SHP77 treated with DMSO at 0.1 percent for 48 hours (cell line): ENCODE measurements at regions not wholly inside any gene's neighbourhood (a gene's known extent, or its start where the extent isn't known, plus 50 kb on each side); places are given as distances from the start of the nearest gene placed in this dataset.

Experiments
- DNase-seq: peaks from one replicate; lab custom pipeline; 2025; lab: John Stamatoyannopoulos, UW

DNA sequence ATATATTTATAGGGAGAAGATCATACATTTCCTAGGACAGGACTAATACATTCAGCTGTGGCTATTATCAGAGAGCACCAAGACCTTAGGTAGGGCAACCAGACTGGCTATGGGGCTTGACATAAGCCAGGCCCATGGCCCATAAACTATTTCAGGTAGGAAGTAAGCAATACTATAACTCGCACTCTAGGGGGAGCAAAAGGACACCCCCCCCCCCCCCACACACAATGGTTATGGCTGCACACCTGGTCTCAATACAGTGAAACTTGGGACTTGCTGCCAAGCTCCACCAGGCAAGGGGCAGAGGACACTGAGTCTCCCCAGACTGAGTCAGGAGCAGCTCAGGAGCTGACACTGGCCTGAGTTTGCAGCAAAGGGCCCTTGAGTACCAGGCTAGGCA lies 348.9 kb upstream of the ASIC2 start:
- no peak for DNase-seq

DNA sequence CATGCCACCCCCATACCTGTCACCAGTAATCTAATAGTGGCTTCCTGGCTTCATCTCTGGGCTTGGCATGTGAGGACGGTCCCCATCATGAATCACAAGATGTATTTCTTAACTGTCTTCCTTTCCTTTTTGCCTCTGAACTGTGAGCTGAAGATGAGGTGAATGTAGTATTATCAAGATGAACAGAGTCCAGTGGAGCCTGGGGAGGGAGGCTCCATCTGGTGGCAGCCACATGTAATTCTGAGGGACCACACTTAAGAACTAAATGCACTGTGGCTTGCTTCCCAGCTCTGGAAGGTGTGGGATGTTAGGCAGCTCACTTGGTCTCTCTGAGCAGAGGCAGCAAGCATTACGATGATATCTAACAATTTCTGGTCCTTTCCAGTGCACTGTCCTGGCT lies 354.9 kb upstream of the ASIC2 start:
- no peak for DNase-seq

DNA sequence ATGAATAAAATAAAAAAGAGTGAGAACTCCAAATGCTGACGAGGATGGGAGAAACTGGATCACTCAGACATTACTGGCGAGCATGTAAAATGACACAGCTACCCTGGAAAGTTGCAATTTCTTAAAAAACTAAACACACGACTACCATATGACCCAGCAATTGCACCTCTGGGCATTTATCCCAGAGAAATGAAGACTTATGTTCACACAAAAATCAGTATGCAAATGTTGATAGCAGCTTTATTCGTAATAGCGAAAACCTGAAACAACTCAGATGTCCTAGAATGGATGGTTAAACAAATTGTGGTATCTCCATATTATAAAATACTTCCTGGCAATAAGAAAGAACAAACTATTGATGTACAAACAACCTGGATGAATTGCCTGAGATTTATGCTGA lies 357.2 kb upstream of the ASIC2 start:
- no peak for DNase-seq

DNA sequence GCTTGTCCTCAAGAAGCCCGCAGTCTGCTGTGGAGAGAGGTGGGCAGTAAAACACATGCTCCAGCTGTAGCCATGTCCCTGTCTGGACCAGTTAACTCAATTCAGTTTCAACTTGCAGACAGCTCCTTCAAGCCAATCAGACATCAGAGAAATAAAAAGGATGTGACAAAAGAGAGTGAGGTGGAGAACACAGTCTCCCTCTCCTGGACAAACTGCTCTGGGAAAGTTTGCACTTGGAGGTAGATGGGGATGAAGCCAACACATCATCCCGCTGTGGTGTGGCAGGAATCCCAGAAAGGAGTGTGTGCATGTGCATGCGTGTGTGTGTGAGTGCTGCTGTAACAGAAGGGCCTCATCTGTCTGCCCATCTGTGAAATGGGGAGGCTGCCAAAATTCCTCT lies 358.6 kb upstream of the ASIC2 start:
- DNase-seq = no peak

DNA sequence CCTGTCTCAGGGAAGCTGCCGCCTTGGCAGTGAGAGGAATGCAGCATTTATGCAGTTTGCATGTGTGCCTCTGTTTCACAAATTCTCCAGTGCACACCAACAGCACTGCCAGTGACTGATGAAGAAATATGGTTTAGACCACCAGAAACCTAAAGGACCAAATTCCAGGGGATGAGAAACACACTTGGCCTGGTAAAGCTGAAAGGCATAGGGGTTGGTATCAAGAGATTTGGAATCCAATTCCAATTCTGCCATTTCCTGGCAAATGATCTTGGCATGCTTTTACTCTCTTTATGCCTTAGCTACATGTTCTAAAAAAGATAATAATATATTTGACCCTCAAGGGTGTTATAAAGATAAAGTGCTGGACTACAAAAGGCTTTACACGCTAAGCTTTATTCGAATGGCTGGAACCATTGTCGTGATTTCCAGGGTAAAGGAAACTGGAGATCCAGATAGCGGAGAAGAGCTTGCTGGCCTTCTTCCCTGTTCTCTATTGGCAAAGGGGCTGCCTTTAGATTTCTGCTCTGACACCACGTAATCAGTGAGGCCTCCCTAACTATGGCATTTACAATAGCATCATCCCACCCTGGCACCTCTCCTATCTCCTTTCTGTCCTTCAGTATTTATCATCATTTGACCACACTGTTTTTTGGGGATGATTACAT lies 359.8 kb upstream of the ASIC2 start:
- no peak for DNase-seq

DNA sequence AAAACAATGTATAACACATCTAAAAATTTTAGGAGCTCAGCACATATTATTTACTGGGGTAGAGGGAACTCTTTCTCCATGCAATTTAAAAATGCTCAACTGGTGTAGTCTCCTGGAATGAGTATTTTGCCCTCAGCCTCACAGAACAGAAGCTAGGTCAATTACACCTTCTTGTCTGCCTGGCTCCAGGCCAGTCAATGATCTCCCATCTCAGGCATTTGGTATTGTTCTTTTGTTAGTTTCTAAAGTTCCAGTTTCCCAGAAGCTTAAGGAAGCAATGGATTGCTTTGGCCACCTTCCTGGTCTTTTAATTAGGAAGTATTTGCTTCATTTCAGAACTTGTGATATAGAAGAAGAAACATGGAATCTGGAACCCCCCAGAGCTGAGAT lies 360.3 kb upstream of the ASIC2 start:
- no peak for DNase-seq

DNA sequence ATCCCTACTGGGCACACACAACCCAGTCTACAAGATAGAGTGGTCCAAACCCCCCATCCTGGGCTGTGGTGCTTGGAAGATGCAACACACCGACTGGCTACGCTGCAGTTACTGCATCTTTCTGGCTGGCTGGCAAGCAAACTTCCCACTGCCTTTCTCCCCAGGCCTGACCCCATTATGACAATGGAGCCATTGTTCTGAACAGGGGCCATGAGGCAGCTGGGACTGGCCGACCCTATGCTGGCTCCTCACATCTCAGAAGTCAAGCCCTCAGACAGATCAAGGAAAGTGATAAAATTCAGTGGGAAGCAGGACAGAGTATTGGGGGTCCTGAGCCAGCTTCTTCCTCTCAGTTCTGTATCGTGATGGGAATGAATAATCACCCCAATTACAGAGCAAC lies 364.1 kb upstream of the ASIC2 start:
- no peak for DNase-seq

DNA sequence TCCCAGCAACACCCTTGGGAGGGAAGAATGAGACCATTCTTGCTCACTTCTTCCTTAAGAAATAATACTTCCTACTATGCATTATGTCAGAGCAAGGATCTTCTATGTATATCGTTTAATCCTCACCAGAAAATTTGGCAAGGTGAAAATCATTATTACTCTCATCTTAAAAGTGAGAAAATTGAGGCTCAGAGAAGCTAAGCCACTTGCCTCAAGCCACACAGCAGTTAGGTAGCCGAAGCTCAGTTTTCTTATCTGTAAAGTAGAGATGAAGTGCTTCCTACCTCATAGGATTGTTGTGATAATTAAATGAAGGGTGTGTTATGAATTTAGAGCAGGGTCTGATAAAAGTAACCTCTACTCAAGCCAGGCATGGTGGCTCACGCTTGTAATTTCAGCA lies 368.9 kb upstream of the ASIC2 start:
- DNase-seq = no peak

DNA sequence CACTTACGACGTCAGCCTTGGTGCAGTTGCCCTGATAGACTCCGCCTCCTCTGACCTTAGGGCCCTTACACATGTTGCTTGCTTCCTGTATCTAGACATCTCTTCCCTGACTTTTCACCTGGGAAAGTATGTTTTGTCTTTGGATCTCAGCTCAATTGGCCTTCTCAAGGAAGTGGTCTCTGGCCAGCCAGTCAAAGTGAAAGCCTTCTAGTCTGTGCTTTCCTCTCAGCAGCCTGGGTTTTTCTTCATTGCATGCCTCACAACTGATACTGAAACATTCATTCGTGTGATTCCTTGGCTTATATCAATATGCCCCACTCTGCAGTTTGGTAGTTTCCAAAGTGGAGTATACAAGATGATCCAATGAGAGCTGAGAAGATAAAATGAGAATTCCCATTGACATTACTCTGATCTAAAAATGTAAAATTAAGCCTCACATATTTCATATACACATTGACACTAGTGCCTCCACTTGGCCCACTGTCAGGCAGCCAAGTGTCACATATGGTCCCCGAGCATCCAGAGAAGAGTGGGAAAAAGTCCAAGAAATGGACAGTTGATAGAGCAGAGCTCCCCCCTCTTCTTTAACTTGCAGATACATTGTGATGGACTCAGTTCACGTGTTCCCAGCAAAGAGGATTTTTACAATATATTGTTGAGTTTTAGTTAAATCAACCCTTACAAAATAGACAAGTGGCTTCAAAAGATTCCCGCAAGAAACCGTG lies 371.2 kb upstream of the ASIC2 start:
- no peak for DNase-seq

DNA sequence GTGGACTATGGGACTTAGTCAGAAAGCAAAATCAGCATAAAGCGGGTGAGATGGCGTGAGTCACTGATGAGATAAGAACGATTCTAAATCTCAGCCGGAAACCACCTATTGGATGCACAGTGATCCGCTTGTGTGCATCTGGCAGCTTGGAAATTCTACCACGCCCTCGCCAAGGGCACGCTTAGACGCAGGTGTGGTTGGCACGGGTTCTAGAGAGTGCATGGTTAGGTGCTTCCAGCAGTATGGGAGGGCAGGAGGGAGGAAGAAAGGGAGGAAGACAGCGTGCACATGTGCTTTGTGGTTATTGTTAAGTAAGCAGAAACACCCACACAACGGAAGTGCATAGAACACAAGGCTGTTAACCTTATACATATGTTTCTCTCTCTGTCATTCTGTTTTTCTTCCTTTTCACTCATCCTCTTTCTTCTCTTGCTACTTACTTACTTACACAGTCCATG lies 374.0 kb upstream of the ASIC2 start:
- DNase-seq = no peak

DNA sequence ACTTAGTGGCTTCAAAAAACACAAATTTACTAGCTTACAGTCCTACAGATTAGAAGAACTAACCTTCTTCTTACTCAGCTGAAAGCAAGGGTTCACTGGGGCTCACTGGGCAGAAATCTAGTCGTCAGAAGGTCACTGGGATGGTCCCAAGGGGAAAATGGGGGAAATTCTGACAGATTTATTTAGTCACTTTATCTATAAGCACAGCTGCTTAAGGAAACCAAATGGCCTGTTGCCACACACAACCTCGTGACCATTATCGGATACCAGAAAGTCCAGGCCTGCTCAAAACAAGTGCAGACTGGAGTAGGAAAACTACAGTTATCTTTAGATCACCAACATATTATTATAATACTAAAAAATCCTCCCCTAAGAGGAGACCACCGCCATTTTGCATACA lies 374.6 kb upstream of the ASIC2 start:
- no peak for DNase-seq

DNA sequence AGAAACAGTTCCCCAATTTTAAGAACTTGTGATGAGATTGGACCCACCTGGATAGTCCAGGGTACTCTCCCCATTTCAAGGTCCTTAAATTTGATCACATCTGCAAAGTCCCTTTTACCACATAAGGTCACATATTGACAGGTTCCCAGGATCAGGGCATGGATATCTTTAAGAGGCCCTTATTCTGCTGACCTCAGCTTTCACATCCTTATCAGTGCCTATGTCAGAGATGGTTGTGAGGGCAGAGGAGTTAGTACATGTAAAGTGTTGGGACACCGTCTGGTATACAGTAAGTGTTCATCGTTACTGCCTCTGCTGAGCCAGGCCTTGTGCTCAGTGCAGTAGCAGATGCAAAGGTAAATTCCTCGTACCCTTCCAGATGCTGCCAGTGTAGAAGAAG lies 375.4 kb upstream of the ASIC2 start:
- no peak for DNase-seq

DNA sequence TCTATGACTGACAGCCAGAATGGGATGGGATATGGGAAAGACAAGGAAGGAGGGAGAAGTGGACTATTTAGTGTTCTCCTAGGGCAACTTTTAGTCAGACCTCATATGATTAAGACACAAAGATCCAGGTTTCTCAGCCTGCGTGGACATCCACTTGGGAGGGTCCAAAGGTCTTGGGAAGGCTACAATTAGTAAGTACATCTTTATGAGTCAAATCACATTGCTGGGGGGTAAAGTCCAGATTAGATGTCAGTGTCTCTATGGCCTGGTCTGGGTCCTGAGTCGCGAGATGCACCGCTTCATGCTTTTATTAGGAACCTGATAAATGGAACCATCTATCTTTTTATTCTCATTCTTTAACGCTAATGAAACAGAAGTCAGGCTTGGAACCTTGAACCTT lies 378.4 kb upstream of the ASIC2 start:
- DNase-seq = no peak

DNA sequence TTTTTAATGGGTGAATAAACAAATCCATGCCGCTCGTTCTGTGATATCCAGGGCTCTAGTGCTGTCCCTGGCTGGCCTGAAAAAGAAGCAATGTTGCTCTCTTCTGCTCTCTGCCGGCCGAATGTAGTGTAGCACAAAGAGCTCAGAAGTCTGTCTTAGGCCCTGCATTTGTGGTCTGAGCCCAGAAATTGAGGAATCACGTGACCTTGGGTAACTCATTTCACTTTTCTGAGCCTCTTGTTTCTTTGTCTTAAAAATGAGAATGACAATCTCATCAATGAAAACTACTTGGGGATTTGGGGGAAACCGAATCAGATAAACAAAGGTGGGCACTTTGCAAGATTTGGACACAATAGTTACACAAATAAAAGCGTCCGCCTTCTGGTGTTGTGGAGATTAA lies 381.6 kb upstream of the ASIC2 start:
- DNase-seq = no peak

DNA sequence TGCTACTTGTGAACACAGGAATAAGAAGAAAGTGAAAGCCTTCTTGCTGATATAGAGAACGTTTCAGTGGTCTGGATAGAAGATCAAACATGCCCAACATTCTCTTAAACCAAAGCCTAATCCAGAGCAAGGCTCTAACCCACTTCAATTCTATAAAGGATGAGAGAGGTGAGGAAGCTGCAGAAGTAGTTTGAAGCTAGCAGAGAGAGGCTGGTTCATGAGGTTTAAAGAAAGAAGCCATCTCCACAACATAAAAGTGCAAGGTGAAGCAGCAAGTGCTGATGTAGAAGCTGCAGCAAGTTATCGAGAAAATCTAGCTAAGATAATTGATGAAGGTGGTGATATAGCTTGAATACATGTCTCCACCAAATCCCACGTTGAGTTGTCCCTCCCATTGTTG lies 383.3 kb upstream of the ASIC2 start:
- DNase-seq = no peak

DNA sequence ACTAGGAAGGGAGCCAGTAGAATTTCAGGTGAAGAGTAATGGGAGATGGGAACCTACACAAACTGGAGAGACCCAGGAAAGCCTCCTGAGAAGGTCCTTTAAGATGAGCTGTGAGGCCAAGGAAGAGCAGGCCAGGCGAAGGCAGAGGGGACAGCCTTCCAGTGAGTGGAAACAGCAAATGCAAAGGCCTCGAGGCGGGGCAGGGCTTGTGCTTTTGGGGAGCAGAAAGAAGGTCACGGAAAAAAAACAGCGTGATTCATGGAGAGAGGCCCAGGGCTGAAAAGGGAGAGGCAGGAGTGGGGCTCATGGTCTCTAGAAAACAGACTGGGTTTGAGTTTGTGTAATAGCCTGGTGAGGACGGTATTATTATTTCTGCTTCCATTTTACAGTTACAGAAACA lies 386.5 kb upstream of the ASIC2 start:
- no peak for DNase-seq

DNA sequence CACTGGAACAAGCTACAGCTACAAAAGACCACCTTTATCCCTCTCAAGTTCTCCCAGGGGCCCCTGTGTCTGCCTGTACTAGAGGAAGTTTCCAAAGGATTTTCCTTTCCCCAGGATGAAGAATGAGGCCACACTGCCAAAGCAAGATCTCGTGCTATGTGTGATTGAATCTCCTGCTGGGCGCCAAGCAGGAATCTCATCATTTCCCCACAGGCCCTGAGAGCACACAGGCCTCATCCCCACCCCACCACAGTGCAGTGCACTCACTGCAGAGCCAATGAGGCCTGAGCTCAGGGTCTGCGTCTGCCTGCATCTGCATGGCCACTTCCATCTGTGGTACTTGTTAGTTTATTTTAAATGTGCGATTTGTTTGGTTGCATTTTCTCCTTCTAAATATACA lies 387.4 kb upstream of the ASIC2 start:
- no peak for DNase-seq

DNA sequence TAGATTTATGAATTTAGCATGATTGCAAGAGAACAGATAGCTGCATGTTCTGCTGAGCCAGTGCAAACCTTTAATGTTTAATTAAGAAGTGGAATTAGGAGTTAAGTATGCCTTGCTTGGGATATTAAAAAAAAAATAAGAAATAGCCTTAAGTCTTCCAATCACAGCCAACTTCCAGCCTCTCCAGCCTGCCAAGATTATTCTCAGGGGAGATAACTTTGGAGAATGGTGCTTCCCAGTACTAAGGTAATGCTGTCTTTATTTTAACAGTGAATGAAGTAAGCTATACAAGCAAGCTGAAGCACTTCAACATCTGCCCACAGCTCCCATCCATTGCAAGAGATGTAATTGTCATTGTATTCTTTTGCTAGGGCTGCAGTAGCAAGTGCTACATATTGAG lies 389.5 kb upstream of the ASIC2 start:
- DNase-seq = no peak

DNA sequence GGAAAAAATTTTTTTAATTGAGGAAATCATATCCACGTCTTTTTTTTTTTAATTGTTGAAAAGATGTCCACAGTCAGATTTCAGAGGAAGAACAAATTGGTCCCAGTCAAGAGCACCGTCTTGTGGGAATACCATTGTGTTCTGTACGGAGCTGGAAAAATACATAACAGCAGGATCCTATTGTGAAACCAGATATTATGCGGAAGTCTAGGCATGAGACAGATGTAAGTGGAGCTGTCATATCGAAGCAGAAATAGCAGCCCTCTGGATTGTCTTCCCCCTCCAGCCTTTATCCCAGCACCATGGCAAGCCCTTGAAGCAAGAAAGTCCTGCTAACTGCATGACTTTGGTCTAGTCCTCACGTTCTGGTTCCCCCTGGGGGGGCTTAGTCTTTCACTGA lies 391.6 kb upstream of the ASIC2 start:
- no peak for DNase-seq

DNA sequence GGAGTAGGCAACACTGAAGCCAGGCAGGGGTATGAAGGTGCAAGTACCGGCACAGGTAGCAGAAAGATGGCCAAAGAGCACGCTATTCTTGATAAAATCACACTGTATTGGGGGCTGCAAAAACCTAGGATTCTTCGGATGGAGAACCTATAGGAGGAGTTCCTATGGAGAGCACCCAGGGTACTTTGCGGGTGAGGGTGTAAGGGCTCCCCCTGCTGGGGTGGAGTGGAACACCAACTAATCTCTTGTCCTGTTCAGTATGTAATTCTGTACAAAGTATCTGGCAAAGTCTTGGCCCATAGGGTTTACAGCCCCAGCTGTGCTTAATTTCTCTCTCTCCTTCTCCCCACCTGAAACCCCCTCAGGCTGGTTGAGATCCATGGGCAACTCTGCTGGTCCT lies 393.1 kb upstream of the ASIC2 start:
- DNase-seq = no peak

DNA sequence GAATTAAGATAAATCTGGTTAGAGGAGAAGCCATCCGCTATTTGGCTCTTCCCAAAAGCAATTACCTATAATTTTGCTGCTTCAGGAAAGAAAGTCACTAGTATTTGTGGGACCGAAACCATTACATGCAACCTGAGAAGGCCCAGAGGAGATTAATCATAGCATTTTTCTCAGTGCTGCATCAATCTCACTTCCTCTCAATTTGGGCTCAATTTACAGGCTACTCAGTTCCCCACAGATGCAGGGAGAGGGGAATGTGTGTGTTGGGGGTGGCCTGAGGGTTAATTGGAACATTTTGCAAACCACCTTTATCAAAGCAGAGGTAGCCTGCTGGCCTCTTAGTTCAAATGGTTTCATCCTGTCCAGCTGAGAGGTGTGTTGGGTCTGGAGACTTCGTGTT lies 394.7 kb upstream of the ASIC2 start:
- no peak for DNase-seq

DNA sequence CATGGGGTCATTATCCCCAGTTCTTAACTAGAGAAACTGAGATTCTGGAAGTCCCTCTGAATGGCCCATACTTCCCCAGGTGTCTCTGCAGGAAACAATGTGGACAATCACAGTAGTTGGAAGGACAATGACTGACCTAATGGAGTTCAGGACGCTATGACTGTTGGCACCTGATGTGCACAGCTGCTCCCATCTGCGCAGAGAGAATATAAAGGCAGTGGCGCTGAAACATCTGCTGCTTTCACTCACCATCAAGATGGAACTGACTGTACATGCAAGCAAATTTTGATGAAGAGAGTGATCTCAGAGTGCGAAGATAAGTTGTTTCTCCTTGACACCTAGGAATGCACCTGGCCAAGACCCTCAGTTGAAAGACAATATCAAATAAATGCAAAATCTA lies 395.7 kb upstream of the ASIC2 start:
- no peak for DNase-seq

DNA sequence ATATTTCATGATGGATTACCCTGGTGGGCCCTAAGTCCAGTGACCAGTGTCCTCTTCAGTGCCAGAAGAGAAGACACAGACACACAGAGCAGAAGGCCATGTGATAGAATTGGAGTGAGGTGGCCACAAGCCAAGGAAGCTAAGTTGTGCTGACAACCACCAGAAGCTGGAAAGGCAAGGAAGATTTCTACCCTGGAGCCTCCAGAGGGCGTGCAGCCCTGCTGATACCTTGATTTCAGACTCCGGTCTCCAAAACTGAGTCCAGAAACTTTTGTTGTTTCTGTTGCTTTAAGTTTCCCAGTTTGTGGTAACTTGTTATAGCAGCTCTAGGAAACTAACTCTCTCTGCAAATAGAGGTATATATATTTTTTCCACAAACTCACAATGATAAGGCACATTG lies 396.6 kb upstream of the ASIC2 start:
- DNase-seq = no peak

DNA sequence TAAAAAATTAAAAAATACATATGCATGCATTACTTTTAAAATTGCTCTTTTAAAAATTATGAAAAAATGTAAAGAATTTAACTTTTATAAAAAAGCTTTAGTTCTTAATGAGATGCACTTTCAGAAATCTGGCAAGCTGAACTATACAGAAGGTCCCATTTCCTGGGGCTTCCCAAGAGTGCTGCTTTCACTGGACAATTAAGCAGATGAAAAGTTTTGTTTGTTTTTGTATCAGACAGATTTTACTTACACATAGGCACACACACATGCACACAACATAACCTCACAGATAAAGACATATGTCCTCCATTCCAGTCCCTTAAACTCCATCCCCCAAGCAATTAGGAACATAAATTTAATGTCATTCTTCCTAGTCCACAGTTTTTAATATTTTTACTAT lies 402.3 kb upstream of the ASIC2 start:
- DNase-seq = no peak
